Testis (tissue), 2 donors: ENCODE measurements at regions not wholly inside any gene's neighbourhood (a gene's known extent, or its start where the extent isn't known, plus 50 kb on each side); places are given as distances from the start of the nearest gene placed in this dataset.

Experiments
- DNase-seq: peaks from one replicate; pipeline ENCODE4 v3.0.0-alpha.2; 2019
- H3K27ac ChIP-seq, 2 donors: fragments of 200-600 bp; sonication (generic); one replicate each; pipeline ENCODE4 v1.5.1; 2019
- H3K27me3 ChIP-seq: fragments of 200-600 bp; sonication (generic); one replicate; pipeline ENCODE4 v1.5.1; 2019
- H3K36me3 ChIP-seq: fragments of 200-600 bp; sonication (generic); one replicate; pipeline ENCODE4 v1.5.1; 2017; ENCODE audit warnings: low read depth; ENCODE audit errors: missing control alignments
- H3K4me1 ChIP-seq: fragments of 200-600 bp; sonication (generic); one replicate; pipeline ENCODE4 v1.5.1; 2019
- H3K4me3 ChIP-seq, 2 donors: fragments of 200-600 bp; sonication (generic); one replicate each; pipeline ENCODE4 v1.5.1; 2017 to 2019
- H3K9me3 ChIP-seq: fragments of 200-600 bp; sonication (generic); one replicate; pipeline ENCODE4 v1.5.1; 2017
- POLR2A ChIP-seq: fragments of 450-650 bp; IDR thresholded peaks from one replicate; pipeline ENCODE4 v1.6.1; 2017; ENCODE audit warnings: antibody characterized with exemption, mild to moderate bottlenecking, moderate library complexity
- WGBS, 2 donors: methylation state at CpG; one replicate each; pipeline ENCODE4 v1.1.5; 2018; 5-methylcytosine and 5-hydroxymethylcytosine counted together
- intact Hi-C: fragments of 100-400 bp; cut with DNase I; formaldehyde crosslinking; loops from one replicate; pipeline ENCODE4 v1.15.1; 2023; ENCODE audit warnings: low total_unique reads
- TF ChIP-seq, protein P1 (sequence below), 3 experiments: fragments of 450-650 bp in 2 of 3; fragments of 200-600 bp in 1 of 3; sonication (generic) in 1 of 3; IDR thresholded peaks; one replicate each; pipeline ENCODE4 v1.5.1; 2016 to 2019; ENCODE audit warnings: antibody characterized with exemption in 3 of 3, mild to moderate bottlenecking in 2 of 3, moderate library complexity in 1 of 3

DNA sequence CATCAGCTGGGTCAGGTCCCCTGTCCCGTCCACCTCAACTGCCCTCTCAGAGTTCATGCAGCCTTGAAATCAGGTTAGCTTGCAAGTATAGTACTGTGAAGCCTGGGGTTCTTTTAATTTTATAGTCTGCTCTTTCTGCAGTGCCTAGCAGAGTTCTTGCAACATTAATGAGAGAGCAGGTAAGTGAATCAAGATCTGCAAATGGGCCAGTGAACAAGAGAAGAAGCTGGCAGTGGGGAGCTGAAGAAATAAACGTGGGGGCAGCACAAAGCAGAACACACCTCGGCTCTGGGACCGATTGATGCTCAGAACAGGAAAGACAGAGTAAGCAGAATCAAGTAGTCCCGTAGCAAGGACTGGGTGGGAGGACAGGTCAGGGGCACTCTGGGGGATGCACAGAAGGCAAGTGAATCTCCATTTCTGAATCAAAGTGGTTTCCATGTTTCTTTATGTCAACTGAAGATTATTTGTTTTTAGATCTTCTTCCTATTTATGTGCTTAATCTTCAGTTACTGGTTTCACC lies 675.5 kb downstream of the RNF144A start:
- 51 to 56% methylated on average over 5 of the region's 5 CpGs for WGBS, 2 donors
- Histone ChIP-seq H3K27ac (no peak overlapping the region), H3K27me3 (no peaks in the 10 kb centered on the region), H3K4me3 (no peak overlapping the region), H3K36me3 (no peaks in the 10 kb centered on the region), H3K4me1 (no peaks in the 10 kb centered on the region), H3K9me3 (no peaks in the 10 kb centered on the region)
- DNase-seq, result no peak
- TF ChIP-seq, protein P1, sequence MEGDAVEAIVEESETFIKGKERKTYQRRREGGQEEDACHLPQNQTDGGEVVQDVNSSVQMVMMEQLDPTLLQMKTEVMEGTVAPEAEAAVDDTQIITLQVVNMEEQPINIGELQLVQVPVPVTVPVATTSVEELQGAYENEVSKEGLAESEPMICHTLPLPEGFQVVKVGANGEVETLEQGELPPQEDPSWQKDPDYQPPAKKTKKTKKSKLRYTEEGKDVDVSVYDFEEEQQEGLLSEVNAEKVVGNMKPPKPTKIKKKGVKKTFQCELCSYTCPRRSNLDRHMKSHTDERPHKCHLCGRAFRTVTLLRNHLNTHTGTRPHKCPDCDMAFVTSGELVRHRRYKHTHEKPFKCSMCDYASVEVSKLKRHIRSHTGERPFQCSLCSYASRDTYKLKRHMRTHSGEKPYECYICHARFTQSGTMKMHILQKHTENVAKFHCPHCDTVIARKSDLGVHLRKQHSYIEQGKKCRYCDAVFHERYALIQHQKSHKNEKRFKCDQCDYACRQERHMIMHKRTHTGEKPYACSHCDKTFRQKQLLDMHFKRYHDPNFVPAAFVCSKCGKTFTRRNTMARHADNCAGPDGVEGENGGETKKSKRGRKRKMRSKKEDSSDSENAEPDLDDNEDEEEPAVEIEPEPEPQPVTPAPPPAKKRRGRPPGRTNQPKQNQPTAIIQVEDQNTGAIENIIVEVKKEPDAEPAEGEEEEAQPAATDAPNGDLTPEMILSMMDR (IDR thresholded peaks at IDR 0.05), result no peak
- TF ChIP-seq POLR2A, result no peak
- intact Hi-C loops, result no loop called here

DNA sequence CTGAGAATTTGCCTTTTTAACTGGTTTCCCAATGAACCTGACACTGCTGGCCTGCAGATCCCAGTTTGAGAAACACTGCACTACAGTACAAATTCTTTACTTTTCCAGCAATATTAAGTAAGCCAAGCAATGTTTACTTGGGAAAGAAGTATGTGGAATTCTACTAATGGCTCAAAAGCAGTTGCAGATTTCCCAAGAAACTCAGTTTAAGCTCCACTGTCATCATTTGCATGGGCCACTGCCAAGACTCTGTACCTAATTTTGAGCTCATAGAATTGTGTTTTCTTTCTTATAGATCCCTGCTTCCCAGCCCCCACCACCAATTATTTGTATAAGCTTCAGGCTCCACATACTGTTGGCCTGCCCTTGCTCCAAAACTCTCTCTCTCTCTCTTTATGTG lies 676.1 kb downstream of the RNF144A start:
- no peaks in the 10 kb centered on the region for H3K9me3 ChIP-seq
- TF ChIP-seq, protein P1 (IDR thresholded peaks at IDR 0.05), result no peak
- no peak for TF ChIP-seq POLR2A
- no peaks in the 10 kb centered on the region for H3K36me3 ChIP-seq
- H3K4me1 ChIP-seq, result no peaks in the 10 kb centered on the region
- intact Hi-C loops, result no loop called here
- H3K4me3 ChIP-seq, result no peak overlapping the region
- no peaks in the 10 kb centered on the region for H3K27me3 ChIP-seq
- no peak for DNase-seq
- H3K27ac ChIP-seq, result no peak overlapping the region

DNA sequence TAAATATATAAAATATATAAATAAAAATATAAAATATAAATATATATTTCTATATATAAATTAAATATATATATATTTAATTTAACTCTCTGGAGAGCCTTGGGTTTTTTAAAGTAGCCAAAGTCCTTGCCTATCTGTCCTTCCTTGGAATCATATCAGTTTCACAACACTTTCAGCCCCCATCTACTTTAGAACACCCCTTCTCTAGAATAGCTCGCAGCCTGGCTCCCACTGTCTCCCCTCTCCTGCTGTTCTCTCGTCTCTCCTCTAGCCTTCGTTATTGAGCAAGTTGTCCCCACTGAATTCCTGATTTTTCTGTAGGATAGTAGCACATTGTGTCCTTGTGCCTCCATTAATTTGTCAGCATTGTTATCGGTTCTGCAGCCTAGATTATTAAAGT lies 677.0 kb downstream of the RNF144A start:
- WGBS, 2 donors, result 74 to 76% methylated on average over 4 of the region's 4 CpGs
- no peak overlapping the region for H3K4me3 ChIP-seq
- no peaks in the 10 kb centered on the region for H3K27me3 ChIP-seq

DNA sequence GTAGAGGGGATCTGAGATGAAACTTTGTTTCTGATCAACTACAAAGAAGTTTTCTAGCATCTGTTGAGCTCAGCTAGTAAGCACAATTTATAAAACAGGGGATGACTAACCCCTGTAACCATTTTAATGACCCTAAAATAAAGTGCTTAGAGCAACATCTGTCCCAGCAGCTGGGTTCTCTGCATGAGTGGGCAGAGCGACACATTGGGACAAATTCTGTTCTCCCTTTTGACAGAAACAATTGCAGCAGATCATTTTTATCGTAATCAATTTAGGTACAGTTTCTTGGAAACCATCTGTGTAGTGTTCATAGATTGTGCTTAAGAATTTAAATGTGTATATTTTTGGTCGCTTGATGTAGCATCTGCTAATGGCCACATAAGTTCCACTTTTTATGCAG lies 678.0 kb downstream of the RNF144A start:
- intact Hi-C loops, result no loop called here
- Histone ChIP-seq H3K36me3 (no peaks in the 10 kb centered on the region), H3K9me3 (no peaks in the 10 kb centered on the region)

More for the DNA sequence above, 677.0 kb downstream of the RNF144A start:
- Histone ChIP-seq H3K4me1 (no peaks in the 10 kb centered on the region), H3K36me3 (no peaks in the 10 kb centered on the region), H3K27ac (no peak overlapping the region), H3K9me3 (no peaks in the 10 kb centered on the region)
- DNase-seq, result no peak
- TF ChIP-seq, protein P1 (IDR thresholded peaks at IDR 0.05), result no peak
- TF ChIP-seq POLR2A, result no peak
- intact Hi-C loops, result no loop called here

DNA sequence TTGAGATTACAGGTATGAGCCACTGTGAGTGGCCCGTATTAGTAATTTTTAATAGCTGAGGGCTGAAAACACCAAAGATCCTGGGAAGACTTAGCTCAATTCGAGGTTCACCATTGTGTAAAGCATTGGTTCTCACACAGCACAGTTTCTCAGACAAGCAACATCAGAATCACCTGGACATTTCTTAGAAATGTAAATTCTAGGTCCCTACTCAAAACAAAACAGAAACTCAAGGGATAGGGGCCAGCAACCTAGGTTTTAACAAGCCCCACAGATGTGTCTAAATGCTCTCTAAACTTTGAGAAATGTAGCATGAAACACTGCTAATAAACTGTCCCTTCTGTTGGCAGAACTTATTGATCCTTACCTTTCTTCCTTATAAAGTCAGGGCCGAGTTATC lies 681.2 kb downstream of the RNF144A start:
- H3K36me3 ChIP-seq, result no peaks in the 10 kb centered on the region
- H3K27me3 ChIP-seq, result no peaks in the 10 kb centered on the region
- 92 to 94% methylated on average over 3 of the region's 3 CpGs for WGBS, 2 donors
- no peaks in the 10 kb centered on the region for H3K9me3 ChIP-seq
- no peak overlapping the region for H3K27ac ChIP-seq
- DNase-seq, result no peak
- intact Hi-C loops, result no loop called here
- no peak overlapping the region for H3K4me3 ChIP-seq
- no peaks in the 10 kb centered on the region for H3K4me1 ChIP-seq
- no peak for TF ChIP-seq POLR2A
- TF ChIP-seq, protein P1 (IDR thresholded peaks at IDR 0.05), result no peak

More for the DNA sequence above, 678.0 kb downstream of the RNF144A start:
- no peak for TF ChIP-seq POLR2A
- TF ChIP-seq, protein P1 (IDR thresholded peaks at IDR 0.05), result no peak
- Histone ChIP-seq H3K4me1 (no peaks in the 10 kb centered on the region), H3K27ac (no peak overlapping the region), H3K4me3 (no peak overlapping the region), H3K27me3 (no peaks in the 10 kb centered on the region)
- no peak for DNase-seq
- 81 to 89% methylated on average over 3 of the region's 3 CpGs for WGBS, 2 donors
